Esophagus (tissue), 2 donors: ENCODE measurements at regions not wholly inside any gene's neighbourhood (a gene's known extent, or its start where the extent isn't known, plus 50 kb on each side); places are given as distances from the start of the nearest gene placed in this dataset.

Source experiments
- H3K27ac ChIP-seq, 2 donors: one replicate each; pipeline ENCODE4 v1.5.1; 2013; ENCODE audit warnings: low read depth in 2 of 2, mild to moderate bottlenecking in 2 of 2, inconsistent platforms in 1 of 2, low read length in 1 of 2, moderate library complexity in 1 of 2
- H3K27me3 ChIP-seq, 2 donors: one replicate each; pipeline ENCODE4 v1.6.1; 2013; ENCODE audit warnings: low read length in 2 of 2, control low read depth in 1 of 2, mild to moderate bottlenecking in 1 of 2; ENCODE audit not compliant: insufficient read depth in 2 of 2, control insufficient read depth in 1 of 2
- H3K36me3 ChIP-seq, 2 donors: one replicate each; pipeline ENCODE4 v1.6.1; 2013; ENCODE audit warnings: low read length in 1 of 2; ENCODE audit not compliant: control insufficient read depth in 2 of 2, insufficient read depth in 2 of 2
- H3K4me1 ChIP-seq, 2 donors: one replicate each; pipeline ENCODE4 v1.6.1; 2013; ENCODE audit warnings: low read length in 1 of 2; ENCODE audit not compliant: control insufficient read depth in 2 of 2, insufficient read depth in 2 of 2
- H3K4me3 ChIP-seq, 2 donors: one replicate each; pipeline ENCODE4 v1.5.1; 2013; ENCODE audit warnings: low read length in 2 of 2, mild to moderate bottlenecking in 2 of 2, low read depth in 1 of 2, moderate library complexity in 1 of 2
- H3K9me3 ChIP-seq, 2 donors: one replicate each; pipeline ENCODE4 v1.6.1; 2013; ENCODE audit warnings: mild to moderate bottlenecking in 2 of 2, low read depth in 1 of 2, low read length in 1 of 2, moderate library complexity in 1 of 2; ENCODE audit not compliant: control insufficient read depth in 2 of 2, insufficient read depth in 1 of 2
- WGBS, 2 donors: extraction: QIAGEN DNeasy Blood & Tissue Kit; methylation state at CpG; one replicate each; pipeline ENCODE4 v1.1.7; 2013; 5-methylcytosine and 5-hydroxymethylcytosine counted together
- donor health status: healthy with polysubstance abuse.
- donor health status: Bipolar disorder and iron deficiency.

DNA sequence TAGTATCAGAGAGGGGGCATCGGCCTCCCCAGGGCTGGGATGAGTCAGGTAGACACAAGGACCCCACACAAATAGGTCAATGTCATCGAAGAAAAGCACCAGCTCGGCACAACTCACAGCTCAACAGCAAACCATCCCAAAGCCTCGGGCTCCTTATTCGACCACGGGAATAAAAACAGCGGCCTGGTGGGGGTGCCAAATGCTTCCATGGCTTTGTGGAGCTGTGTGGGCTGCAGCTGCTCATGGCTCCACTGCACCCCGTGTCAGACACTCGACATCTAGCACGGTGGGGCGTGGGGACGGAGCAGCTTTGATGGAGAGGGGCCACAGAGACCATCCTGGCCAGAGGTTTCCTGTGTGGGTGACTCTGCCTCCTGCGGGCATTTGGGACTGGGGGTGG lies 212.5 kb upstream of the SOX1 start:
- H3K4me3 ChIP-seq: no peak overlapping the region
- H3K27me3 ChIP-seq: no peaks in the 10 kb centered on the region
- H3K4me1 ChIP-seq: no peaks in the 10 kb centered on the region
- H3K36me3 ChIP-seq: no peaks in the 10 kb centered on the region
- WGBS, 2 donors: 60 to 64% methylated on average over 13 of the region's 13 CpGs
- H3K27ac ChIP-seq: no peak overlapping the region
- H3K9me3 ChIP-seq: peaks cover 0 to 2% of the 10 kb centered on the region in 2 donors

DNA sequence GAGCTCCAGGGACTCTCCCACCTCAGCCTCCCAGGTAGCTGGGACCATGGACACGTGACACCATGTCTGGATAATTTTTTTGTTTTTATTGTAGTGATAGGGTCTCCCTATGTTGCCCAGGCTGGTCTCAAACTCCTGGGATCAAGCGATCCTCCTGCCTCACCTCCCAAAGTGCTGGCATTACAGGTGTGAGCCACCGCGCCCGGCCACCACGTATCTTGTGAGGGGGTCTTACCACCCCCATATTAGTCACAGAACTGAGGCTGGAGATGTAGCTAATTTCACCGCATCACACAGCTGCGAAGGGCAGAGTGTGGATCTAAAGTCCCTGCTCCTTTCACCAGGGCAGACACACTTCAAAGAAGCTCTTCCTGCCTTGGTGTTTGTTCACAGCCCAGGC lies 211.8 kb upstream of the SOX1 start:
- 85 to 89% methylated on average over 8 of the region's 8 CpGs for WGBS, 2 donors
- no peak overlapping the region for H3K4me3 ChIP-seq
- no peak overlapping the region for H3K27ac ChIP-seq
- H3K9me3 ChIP-seq: peaks cover 0 to 2% of the 10 kb centered on the region in 2 donors
- no peaks in the 10 kb centered on the region for H3K27me3 ChIP-seq
- no peaks in the 10 kb centered on the region for H3K36me3 ChIP-seq
- no peaks in the 10 kb centered on the region for H3K4me1 ChIP-seq

DNA sequence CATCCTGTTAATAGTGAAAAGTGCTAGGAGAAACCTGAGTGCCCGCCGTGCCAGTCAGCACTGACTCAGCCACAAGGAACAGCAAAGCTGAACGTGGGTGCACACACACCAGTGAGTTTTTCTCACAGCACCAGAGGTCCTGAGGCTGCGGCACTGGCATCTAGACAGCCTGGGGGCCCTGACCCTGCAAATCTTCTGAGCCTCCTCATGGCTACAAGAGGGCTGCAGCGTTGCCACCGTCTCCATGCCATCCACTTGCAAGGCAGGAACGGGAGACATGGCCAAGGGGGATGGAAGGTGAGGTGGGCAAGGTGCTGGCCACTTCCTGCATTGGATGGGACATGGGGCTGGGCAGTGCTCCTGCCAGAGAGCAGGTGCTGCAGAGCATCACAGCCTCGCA lies 211.2 kb upstream of the SOX1 start:
- Histone ChIP-seq H3K27ac (no peak overlapping the region), H3K27me3 (no peaks in the 10 kb centered on the region), H3K36me3 (no peaks in the 10 kb centered on the region), H3K4me3 (no peak overlapping the region), H3K4me1 (no peaks in the 10 kb centered on the region), H3K9me3 (peaks cover 0 to 2% of the 10 kb centered on the region in 2 donors)
- 80 to 85% methylated on average over 8 of the region's 8 CpGs for WGBS, 2 donors

DNA sequence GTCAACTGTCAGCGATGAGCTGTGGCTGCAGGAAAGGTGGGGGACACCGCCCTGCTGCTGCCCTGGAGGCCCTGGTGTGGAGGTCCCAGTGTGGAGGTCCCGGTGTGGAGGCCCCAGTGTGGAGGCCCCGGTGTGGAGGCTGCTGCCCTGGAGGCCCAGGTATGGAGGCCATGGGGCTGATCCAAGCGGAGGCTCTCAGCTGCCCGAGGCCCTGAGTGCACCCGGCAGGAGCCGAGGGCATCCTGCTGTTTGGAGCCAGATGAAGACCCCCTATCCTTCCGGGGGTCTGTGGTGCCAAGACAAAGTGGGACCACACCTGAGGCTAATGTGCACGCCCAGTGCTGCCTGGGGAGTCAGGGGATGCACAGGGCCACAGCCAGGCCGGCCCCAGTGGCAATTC lies 210.4 kb upstream of the SOX1 start:
- Histone ChIP-seq H3K27me3 (no peaks in the 10 kb centered on the region), H3K4me3 (no peak overlapping the region), H3K27ac (no peak overlapping the region), H3K4me1 (no peaks in the 10 kb centered on the region), H3K36me3 (no peaks in the 10 kb centered on the region), H3K9me3 (peaks cover 2% of the 10 kb centered on the region in 2 donors)
- 85 to 89% methylated on average over 11 of the region's 11 CpGs for WGBS, 2 donors

DNA sequence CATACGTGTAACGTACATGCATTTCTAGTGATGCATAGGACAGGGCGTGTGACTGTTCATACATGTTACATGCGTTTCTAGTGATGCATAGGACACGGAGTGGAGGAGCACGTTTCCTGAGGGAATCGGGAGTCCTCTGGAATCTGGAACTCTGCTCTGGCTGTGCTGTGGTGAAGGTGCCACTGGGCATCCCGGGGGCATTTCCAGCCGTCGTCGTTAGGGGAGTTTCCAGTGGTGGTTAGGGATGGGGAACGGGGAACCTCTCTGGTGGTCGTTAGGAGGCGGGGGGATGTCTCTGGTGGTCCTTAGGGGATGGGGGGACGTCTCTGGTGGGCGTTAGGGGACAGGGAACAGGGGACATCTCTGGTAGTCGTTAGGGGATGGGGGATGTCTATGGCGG lies 209.6 kb upstream of the SOX1 start:
- no peaks in the 10 kb centered on the region for H3K36me3 ChIP-seq
- H3K27ac ChIP-seq: no peak overlapping the region
- H3K4me1 ChIP-seq: no peaks in the 10 kb centered on the region
- no peaks in the 10 kb centered on the region for H3K27me3 ChIP-seq
- WGBS, 2 donors: 79 to 82% methylated on average over 18 of the region's 18 CpGs
- H3K4me3 ChIP-seq: no peak overlapping the region
- peaks cover 2 to 4% of the 10 kb centered on the region in 2 donors for H3K9me3 ChIP-seq

DNA sequence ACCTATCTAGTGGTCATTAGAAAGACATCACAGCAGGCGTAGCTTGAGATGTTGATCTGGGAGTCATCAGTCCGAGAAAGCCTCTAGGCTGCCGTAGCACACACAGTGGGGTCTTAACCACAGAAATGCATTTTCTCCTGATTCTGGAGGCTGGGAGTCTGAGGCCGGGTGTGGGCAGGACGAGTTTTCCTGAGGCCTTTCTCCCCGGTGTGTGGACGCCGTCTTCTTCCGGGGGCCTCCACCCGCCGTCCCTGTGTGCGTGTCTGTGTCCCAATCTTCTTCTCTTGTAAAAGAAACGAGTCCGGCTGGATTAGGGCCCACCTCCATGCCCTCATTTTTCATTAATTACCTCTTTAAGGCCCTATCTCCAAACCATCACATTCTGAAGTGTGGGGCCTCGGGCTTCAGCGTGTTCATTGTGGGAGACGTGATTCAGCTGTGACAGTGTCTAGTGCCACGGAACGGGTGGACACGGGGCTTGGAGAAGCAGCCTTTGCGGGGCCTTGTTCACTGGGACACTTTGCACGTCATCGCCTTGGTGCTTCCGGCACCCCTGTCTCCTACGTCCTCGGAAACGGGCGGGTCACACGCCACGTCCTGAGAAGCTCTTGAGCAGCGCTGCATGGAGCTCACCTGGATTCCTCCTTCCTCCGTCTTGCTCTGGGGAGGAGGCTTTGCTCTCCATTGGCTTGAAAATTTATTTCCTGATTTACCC lies 208.9 kb upstream of the SOX1 start:
- no peaks in the 10 kb centered on the region for H3K36me3 ChIP-seq
- no peaks in the 10 kb centered on the region for H3K4me1 ChIP-seq
- WGBS, 2 donors: 85 to 89% methylated on average over 32 of the region's 32 CpGs
- H3K27ac ChIP-seq: no peak overlapping the region
- H3K9me3 ChIP-seq: peaks cover 4 to 5% of the 10 kb centered on the region in 2 donors
- no peaks in the 10 kb centered on the region for H3K27me3 ChIP-seq
- no peak overlapping the region for H3K4me3 ChIP-seq

DNA sequence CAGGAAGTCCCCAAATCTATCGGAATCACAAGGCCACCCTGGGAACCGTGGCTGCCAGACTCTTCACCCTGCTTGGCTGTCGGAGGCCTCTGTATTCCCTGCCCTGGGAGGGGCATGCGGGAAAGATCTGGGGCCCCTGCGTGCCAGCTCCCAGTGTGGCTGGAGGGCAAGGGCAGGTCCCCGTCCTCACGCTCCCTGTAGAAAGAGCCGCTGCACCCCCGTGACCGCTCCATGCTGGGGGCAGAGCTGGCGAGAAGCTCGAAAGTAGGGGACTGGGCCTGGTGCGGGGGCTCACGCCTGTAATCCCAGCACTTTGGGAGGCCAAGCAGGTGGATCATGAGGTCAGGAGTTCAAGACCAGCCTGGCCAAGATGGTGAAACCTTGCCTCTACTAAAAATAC lies 208.4 kb upstream of the SOX1 start:
- Histone ChIP-seq H3K4me1 (no peaks in the 10 kb centered on the region), H3K36me3 (no peaks in the 10 kb centered on the region), H3K27ac (no peak overlapping the region), H3K9me3 (peaks cover 4 to 5% of the 10 kb centered on the region in 2 donors), H3K27me3 (no peaks in the 10 kb centered on the region), H3K4me3 (no peak overlapping the region)
- 87 to 91% methylated on average over 14 of the region's 14 CpGs for WGBS, 2 donors

DNA sequence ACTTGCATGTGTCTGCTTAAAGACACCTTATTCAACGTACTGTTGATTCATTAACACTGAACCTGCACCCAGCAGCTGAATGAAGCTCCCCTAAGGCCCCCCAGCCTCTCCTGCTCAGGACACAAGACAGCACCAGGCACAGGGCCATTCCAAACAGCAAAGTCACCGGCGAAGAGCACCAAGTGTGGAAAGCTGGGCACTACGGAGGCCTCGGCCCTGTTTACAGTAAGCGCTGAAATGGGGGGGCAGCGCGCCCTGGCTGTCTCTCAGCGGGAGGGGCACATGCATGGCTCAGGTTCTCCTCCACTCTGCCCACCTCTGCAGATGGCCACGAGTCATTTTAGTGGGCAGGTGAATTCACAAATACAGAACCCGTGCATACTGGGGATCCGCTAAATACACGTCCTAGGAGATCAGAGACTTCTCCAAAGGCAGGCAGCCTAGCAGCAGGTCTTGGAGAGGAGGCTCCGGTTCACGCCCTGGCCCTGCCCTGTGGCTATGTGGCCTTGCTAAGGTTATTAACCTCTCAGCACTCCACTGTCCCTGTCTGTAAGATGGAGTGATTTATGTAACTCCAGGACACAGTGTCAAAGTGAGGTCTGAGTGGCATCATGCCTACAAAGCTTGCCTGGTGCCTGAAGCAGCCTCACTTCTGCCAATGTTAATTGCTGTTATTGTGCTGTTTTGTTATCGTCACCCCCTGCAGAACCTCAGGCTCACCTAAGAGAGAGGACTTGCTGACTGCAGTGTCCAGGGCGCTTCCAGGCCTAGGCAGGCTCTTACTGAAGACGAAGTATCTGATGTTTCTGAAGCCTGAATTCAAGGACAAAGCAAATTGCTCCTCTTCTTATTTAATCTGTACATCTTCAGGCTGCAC lies 207.4 kb upstream of the SOX1 start:
- no peaks in the 10 kb centered on the region for H3K36me3 ChIP-seq
- 79% methylated on average over 18 of the region's 18 CpGs for WGBS, 2 donors
- H3K9me3 ChIP-seq: peaks cover 4 to 5% of the 10 kb centered on the region in 2 donors
- no peaks in the 10 kb centered on the region for H3K4me1 ChIP-seq
- no peak overlapping the region for H3K27ac ChIP-seq
- no peak overlapping the region for H3K4me3 ChIP-seq
- H3K27me3 ChIP-seq: no peaks in the 10 kb centered on the region

DNA sequence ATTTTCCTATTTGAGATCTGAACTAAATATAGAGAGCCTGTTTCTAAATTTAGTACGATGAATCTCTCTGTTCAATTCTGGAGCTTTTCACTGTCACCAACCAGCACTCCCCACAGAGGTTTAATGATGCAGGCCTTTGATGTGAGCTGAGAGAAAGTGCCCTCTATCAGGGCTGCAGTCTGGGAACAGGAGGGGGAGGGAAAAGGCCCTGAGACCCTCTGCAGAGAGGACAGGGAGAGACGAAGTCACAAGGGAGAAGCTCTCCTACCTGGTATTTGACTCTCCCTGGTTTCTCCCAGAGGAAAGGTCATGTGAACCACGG lies 206.8 kb upstream of the SOX1 start:
- Histone ChIP-seq H3K27ac (no peak overlapping the region), H3K4me3 (no peak overlapping the region), H3K9me3 (peaks cover 4 to 5% of the 10 kb centered on the region in 2 donors), H3K27me3 (no peaks in the 10 kb centered on the region), H3K4me1 (no peaks in the 10 kb centered on the region), H3K36me3 (no peaks in the 10 kb centered on the region)
- 55 to 71% methylated on average over 3 of the region's 3 CpGs for WGBS, 2 donors

DNA sequence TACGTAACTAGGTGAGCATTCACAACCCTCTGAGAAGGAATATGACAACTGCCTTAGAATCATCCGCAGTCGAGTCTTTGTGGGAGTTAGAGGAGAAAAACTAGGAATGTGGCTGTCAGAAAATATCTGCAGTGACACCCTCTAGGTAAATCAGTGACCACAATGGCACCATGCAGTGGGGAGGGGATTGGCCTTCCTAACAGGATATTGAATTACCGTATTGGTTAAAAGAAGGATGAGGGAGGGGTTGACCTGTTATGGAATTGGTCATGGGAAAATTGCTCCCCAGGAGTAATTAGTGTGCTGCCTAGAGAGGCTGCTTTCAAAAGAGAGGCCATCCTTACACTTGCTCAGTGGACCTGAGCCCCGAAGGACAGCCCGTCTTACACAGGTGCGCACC lies 205.6 kb upstream of the SOX1 start:
- Histone ChIP-seq H3K4me3 (no peak overlapping the region), H3K9me3 (peaks cover 4 to 5% of the 10 kb centered on the region in 2 donors), H3K27ac (no peak overlapping the region), H3K36me3 (no peaks in the 10 kb centered on the region), H3K27me3 (no peaks in the 10 kb centered on the region), H3K4me1 (no peaks in the 10 kb centered on the region)
- 92 to 93% methylated on average over 7 of the region's 7 CpGs for WGBS, 2 donors
